Immature natural killer cell (primary cell): ENCODE measurements at regions not wholly inside any gene's neighbourhood (a gene's known extent, or its start where the extent isn't known, plus 50 kb on each side); places are given as distances from the start of the nearest gene placed in this dataset.
"Not testable (repeated sequence)": the region's sequence is repeated elsewhere in the genome, so short reads cannot be mapped to it uniquely, and the experiment has no call there.

ENCODE experiments used
- DNase-seq, 3 donors: peaks; one replicate each; pipeline ENCODE4 v3.0.0; 2022; ENCODE audit warnings: mixed read lengths in 1 of 3
- H3K27ac Mint-ChIP-seq, 6 donors: one replicate each; pipeline ENCODE4 v1.8.0; 2020; ENCODE audit warnings: mixed read lengths in 6 of 6, mild to moderate bottlenecking in 5 of 6, inconsistent platforms in 4 of 6, moderate library complexity in 3 of 6
- H3K27me3 Mint-ChIP-seq, 3 donors: one replicate each; pipeline ENCODE4 v1.8.0; 2020 to 2021; ENCODE audit warnings: low read depth in 3 of 3, mild to moderate bottlenecking in 3 of 3, mixed read lengths in 3 of 3, moderate library complexity in 3 of 3, inconsistent platforms in 1 of 3
- H3K36me3 Mint-ChIP-seq, 3 donors: one replicate each; pipeline ENCODE4 v1.8.0; 2020; ENCODE audit warnings: mixed read lengths in 3 of 3, inconsistent platforms in 2 of 3, mild to moderate bottlenecking in 2 of 3
- H3K4me1 Mint-ChIP-seq, 2 donors: one replicate each; pipeline ENCODE4 v1.8.0; 2020; ENCODE audit warnings: inconsistent platforms in 2 of 2, mild to moderate bottlenecking in 2 of 2, mixed read lengths in 2 of 2, moderate library complexity in 1 of 2
- H3K4me3 Mint-ChIP-seq, 5 donors: one replicate each; pipeline ENCODE4 v1.8.0; 2020; ENCODE audit warnings: mild to moderate bottlenecking in 5 of 5, mixed read lengths in 5 of 5, inconsistent platforms in 3 of 5, moderate library complexity in 3 of 5
- H3K9me3 Mint-ChIP-seq, 6 donors: one replicate each; pipeline ENCODE4 v1.8.0; 2020; ENCODE audit warnings: mild to moderate bottlenecking in 6 of 6, mixed read lengths in 6 of 6, inconsistent platforms in 4 of 6, moderate library complexity in 3 of 6

DNA sequence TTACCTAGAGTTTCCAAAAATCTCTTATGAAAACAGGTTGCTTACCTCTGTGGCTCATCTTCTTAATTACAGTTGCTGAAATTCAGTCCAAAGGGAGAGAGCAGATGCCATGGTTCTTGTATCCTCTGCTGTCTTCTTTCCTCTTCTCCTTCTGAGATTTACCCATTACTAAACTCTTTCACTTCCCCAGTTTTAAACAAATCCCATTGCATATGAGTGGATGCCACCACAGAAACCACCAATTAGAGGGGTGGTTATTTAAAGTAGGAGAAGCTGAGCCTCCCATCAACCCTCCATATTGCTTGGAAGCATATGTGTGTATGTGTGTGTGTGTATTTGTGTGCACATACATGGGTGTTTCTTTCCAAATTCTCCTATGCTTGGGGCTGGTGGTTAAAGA, 128.5 kb upstream of the KCNK1 start:
- no peak overlapping the region for H3K4me3 Mint-ChIP-seq
- H3K27ac Mint-ChIP-seq = no peak overlapping the region
- no peaks in the 10 kb centered on the region for H3K36me3 Mint-ChIP-seq
- peaks cover 0 to 6% (median 1%) of the 10 kb centered on the region in 3 donors for H3K27me3 Mint-ChIP-seq
- H3K4me1 Mint-ChIP-seq = no peaks in the 10 kb centered on the region
- H3K9me3 Mint-ChIP-seq = peaks cover 0 to 7% (median under 1%) of the 10 kb centered on the region in 6 donors
- DNase-seq = no peak

DNA sequence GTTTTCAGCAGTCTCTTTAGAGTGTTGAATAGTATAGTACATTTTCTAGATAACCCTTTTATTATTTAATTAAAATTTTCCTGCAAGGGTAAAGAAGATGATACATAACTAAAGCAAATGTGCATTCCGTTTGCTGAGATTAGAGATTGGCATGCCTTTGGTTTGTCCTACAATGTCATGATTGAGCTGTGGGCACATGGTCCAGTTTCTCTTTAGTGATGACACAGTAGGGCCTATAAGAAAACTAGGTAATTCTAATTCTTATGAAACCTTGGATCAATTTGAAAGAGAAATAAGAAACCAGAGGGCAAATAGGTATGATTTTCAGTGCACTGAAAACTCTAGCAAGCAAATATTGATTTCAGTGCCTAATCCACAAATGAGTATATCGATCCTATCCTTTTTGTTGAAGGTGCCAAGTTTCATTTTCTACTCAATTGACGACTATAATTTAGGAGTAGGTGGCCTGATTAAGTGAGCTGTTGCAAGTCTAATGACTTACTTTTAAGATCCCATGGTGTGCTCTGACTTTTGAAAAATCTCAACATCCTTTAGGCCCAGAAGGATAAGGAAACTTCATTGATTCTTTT, 128.0 kb upstream of the KCNK1 start:
- no peaks in the 10 kb centered on the region for H3K4me1 Mint-ChIP-seq
- no peak overlapping the region for H3K27ac Mint-ChIP-seq
- peaks cover 0 to 6% (median 0%) of the 10 kb centered on the region in 3 donors for H3K27me3 Mint-ChIP-seq
- no peak overlapping the region for H3K4me3 Mint-ChIP-seq
- H3K36me3 Mint-ChIP-seq = no peaks in the 10 kb centered on the region
- peaks cover 0 to 9% (median under 1%) of the 10 kb centered on the region in 6 donors for H3K9me3 Mint-ChIP-seq
- DNase-seq = no peak

DNA sequence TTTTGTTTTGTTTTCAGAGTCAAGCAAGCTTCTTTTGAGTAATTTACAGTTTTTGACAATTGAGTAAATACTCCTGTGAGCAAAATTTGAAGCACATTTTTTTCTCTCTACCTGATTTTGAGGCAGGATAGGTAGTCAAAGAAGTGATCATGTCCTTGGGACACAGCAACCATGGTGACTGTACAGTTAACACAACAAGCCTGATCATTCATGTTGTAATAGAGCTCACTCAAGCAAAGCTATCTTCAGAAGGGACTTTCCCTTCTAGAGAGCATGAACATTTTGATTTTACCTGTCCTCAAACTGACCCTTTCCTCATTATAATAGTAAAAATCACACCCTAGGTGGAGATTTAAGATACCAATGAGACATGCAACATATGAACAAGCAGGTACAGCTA, 126.5 kb upstream of the KCNK1 start:
- H3K36me3 Mint-ChIP-seq = no peaks in the 10 kb centered on the region
- no peak overlapping the region for H3K4me3 Mint-ChIP-seq
- H3K9me3 Mint-ChIP-seq = peaks cover 0 to 6% (median 0%) of the 10 kb centered on the region in 6 donors
- no peaks in the 10 kb centered on the region for H3K4me1 Mint-ChIP-seq
- no peak overlapping the region for H3K27ac Mint-ChIP-seq
- peaks cover 0 to 6% (median 0%) of the 10 kb centered on the region in 3 donors for H3K27me3 Mint-ChIP-seq
- no peak for DNase-seq

DNA sequence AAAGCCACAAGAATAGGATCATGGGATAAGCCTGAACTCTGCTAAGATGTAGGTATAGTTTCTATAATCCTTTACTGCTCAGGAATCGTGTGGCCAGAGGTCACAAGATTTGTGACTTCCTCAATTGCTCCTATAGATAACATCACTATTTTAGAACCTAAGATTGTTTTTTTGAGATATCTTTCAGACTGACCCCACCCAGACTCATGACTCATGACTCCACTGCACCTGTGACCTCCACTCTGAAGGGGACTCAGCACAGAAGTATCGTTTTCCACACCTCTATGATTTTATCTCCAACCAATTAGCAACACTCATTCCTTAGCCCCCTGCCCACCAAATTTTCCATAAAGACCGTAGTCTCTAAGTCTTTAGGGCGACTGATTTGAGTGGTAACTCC, 124.5 kb upstream of the KCNK1 start:
- H3K4me3 Mint-ChIP-seq = no peak overlapping the region
- peaks cover 0 to 9% (median 0%) of the 10 kb centered on the region in 3 donors for H3K27me3 Mint-ChIP-seq
- H3K27ac Mint-ChIP-seq = no peak overlapping the region
- H3K9me3 Mint-ChIP-seq = peaks cover 0 to 6% (median 0%) of the 10 kb centered on the region in 6 donors
- no peaks in the 10 kb centered on the region for H3K36me3 Mint-ChIP-seq
- no peaks in the 10 kb centered on the region for H3K4me1 Mint-ChIP-seq
- DNase-seq = no peak

DNA sequence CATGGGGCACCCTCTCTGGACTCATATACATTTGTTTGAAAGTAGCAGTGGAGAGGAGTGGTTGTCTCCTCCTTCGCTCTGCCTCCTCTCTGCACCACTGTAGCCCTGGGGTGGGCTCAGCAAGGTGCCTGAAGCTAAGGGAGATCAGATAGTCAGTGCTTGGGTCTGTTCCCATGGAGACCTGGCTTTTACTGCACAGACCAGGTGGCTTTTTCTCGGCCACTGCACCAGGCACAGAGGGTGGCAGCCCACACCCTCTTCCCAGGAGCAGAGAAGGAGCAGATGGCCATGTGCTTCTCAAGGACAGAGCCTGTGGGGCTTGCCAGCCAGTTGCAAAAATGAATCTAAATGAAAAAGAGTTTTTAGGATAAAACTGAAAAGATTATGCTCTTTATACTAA, 123.4 kb upstream of the KCNK1 start:
- Mint-ChIP-seq H3K9me3 (peaks cover 0 to 6% (median 0%) of the 10 kb centered on the region in 6 donors), H3K27ac (no peak overlapping the region), H3K27me3 (peaks cover 0 to 9% (median 0%) of the 10 kb centered on the region in 3 donors), H3K4me1 (no peaks in the 10 kb centered on the region), H3K36me3 (no peaks in the 10 kb centered on the region), H3K4me3 (no peak overlapping the region)
- no peak for DNase-seq

DNA sequence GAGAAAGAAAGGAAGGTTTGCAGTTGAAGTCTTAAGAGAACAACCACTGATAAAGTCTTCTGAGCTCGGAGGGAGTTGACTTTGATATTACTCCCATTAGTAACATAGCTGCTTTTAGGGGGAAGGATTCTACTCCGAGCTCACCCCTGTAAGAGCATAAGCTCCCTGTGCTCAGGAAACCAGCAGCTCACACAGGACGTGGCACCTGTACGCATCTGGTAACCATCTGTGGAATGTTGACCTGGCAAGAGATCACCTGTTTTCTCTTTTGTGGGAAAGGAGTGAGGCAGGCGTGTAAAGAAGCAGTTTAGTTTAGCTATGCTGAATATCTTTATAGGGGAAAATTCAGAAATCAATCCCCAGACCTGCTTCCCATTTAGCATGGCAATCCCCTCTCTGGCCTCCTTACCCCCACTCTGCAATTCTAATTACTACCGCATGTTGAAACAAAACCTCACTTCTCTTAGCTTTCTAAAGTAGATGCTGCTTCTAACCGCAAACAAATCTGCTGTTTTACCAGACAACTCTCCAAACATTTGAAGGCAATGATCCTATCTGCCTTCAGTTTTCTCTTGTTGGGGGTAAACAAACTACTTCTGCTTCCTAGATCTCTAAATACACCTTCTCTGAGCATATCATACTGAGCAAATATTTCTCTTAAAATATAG, 121.8 kb upstream of the KCNK1 start:
- no peak overlapping the region for H3K27ac Mint-ChIP-seq
- H3K27me3 Mint-ChIP-seq = peaks cover 0 to 14% (median 0%) of the 10 kb centered on the region in 3 donors
- H3K4me3 Mint-ChIP-seq = no peak overlapping the region
- H3K36me3 Mint-ChIP-seq = no peaks in the 10 kb centered on the region
- DNase-seq = no peak
- peaks cover 0 to 6% (median 0%) of the 10 kb centered on the region in 6 donors for H3K9me3 Mint-ChIP-seq
- H3K4me1 Mint-ChIP-seq = no peaks in the 10 kb centered on the region

DNA sequence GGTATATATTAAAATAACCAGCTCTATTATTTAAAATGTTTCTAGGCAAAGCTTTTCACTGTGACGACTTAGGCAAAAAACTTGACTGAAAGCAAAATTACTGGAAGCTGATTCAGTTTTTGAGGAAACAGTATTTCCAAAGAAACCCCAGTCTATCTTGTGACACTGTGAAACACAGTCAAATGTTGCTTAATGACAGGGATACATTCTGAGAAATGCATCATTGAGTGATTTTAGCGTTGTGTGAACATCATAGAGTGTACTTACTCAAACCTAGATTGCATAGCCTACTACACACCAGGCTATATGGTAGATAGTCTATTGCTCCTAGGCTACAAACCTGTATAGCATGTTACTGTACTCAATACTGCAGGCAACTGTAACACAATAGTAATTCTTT, 116.9 kb upstream of the KCNK1 start:
- Mint-ChIP-seq H3K4me3 (no peak overlapping the region), H3K36me3 (no peaks in the 10 kb centered on the region), H3K4me1 (no peaks in the 10 kb centered on the region), H3K27ac (no peak overlapping the region), H3K27me3 (peaks cover 0 to 7% (median 4%) of the 10 kb centered on the region in 3 donors), H3K9me3 (no peaks in the 10 kb centered on the region)
- no peak for DNase-seq

DNA sequence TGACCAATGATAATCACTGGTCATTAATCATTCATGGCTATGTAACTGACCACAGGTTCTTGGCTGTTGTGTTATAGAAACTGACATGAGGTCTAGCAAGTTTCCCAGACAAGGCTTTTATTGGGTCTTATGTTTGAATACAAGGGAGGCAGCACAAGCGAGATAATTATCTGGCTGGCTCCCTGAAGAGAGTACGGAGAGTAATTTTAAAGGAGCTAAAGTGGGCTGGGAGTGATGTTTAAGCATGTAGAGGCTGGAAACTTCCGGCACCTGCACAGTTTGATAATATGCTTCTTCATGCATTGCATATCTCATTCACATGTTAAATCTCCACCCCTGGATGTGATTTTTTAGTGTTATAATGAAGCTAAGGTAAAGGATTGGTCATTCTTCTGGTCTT, 116.2 kb upstream of the KCNK1 start:
- Mint-ChIP-seq H3K4me3 (no peak overlapping the region), H3K4me1 (no peaks in the 10 kb centered on the region), H3K36me3 (no peaks in the 10 kb centered on the region), H3K9me3 (no peaks in the 10 kb centered on the region), H3K27me3 (peaks cover 0 to 7% (median 4%) of the 10 kb centered on the region in 3 donors), H3K27ac (no peak overlapping the region)
- no peak for DNase-seq

DNA sequence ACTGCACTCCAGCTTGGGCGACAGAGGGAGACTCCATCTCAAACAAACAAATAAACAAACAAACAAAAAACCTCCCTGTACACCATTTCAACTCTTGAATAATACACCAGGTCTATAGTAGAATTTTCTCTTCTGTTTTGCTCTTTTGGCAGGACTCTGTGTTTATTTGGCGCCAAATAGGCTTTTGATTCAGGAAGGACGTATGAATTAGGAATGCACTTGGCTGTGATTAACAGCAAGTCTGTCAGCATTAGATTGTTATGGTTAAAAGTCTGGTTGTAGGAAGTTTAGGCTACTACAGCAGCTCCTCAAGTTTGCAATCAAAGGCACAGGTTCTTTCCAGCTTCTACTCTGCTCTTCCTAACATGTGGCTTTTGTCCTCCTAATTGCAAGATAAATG, 113.8 kb upstream of the KCNK1 start:
- H3K9me3 Mint-ChIP-seq = peaks cover 0 to 3% (median 0%) of the 10 kb centered on the region in 6 donors
- no peaks in the 10 kb centered on the region for H3K36me3 Mint-ChIP-seq
- DNase-seq = no peak
- no peaks in the 10 kb centered on the region for H3K4me1 Mint-ChIP-seq
- no peak overlapping the region for H3K27ac Mint-ChIP-seq
- H3K4me3 Mint-ChIP-seq = no peak overlapping the region
- H3K27me3 Mint-ChIP-seq = peaks cover 0 to 5% (median 4%) of the 10 kb centered on the region in 3 donors

DNA sequence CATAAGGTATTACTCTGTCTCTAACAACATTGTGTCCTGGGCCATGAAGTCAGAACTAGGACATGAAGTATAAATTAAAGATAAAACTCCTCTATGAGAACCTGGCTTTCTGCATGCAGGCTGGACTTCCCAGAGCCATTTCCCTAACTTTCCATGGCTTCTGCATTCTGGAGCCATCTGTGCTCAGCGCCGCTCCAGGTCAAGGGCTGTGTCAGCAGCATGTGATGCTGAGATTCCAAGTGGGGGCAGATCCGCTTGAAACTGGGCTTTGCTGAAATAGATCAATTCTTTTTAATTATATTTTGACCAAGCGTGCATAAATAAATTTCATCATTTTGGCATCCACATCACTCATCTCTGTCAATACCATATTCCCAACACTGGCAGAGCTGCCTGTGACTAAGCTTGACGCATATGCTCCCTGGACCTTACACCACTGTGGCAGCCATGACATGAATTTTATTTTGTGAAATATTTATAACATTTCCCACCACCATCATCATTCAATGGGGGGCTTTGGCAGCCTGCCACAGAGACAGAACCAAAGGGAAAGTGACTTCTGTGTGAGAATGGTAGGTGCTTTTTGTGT, 110.4 kb upstream of the KCNK1 start:
- Mint-ChIP-seq H3K4me3 (no peak overlapping the region), H3K4me1 (no peaks in the 10 kb centered on the region), H3K36me3 (no peaks in the 10 kb centered on the region), H3K27me3 (no peaks in the 10 kb centered on the region), H3K9me3 (peaks cover 0 to 6% (median 0%) of the 10 kb centered on the region in 6 donors), H3K27ac (no peak overlapping the region)
- DNase-seq = no peak

DNA sequence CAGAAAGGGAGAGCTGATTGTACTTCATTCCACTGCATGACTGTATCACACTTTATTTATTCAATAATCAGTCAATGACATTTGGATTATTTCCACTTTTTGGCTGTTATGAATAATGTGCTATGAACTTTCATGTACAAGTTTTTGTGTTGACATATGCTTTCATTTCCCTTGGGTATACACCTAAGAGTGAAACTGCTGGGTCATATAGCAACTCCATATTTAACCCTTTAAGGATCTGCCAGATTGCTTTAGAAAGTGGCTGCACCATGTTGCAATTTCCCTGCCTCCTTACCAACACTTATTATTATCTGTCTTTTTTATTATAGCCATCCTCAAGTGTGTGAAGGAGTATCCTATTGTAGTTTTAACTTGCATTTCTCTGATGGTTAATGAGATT, 108.8 kb upstream of the KCNK1 start:
- DNase-seq = no peak
- H3K9me3 Mint-ChIP-seq = peaks cover 0 to 7% (median 0%) of the 10 kb centered on the region in 6 donors
- H3K4me1 Mint-ChIP-seq = no peaks in the 10 kb centered on the region
- H3K4me3 Mint-ChIP-seq = no peak overlapping the region
- no peaks in the 10 kb centered on the region for H3K36me3 Mint-ChIP-seq
- H3K27me3 Mint-ChIP-seq = peaks cover 0 to 1% (median 0%) of the 10 kb centered on the region in 3 donors
- no peak overlapping the region for H3K27ac Mint-ChIP-seq

DNA sequence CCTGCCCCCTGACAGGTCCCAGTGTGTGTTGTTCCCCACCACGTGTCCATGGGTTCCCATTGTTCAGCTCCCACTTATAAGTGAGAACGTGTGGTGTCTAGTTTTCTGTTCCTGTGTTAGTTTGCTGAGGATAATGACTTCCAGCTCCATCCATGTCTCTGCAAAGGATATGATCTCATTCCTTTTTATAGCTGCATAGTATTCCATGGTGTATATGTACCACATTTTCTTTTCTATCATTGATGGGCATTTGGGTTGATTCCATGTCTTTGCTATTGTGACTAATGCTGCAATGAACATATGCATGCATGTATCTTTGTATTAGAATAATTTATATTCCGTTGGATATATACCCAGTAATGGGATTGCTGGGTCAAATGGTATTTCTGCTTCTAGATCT, 108.0 kb upstream of the KCNK1 start:
- not testable (repeated sequence) for H3K4me3 Mint-ChIP-seq, H3K36me3 Mint-ChIP-seq, H3K9me3 Mint-ChIP-seq, H3K27me3 Mint-ChIP-seq, H3K4me1 Mint-ChIP-seq, H3K27ac Mint-ChIP-seq, DNase-seq

DNA sequence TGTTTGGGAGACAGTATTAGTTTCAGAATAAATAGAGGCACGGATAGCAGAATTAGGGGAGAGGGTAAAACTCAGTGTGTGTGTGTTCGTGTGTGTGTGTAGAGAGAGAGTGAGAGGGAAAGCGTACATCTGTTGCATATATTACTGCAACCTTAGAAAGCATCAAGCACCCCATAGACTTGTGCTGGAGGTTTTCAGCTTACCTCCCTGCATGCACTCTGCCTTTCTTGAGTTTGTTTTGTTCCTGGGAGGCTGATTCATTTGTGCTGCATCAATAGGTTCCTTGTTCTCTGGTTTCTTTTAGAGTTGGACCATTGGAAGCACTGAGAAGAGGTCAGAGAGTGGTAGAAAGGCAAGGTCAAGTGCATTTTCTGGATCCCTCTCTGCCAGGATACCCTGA, 104.4 kb upstream of the KCNK1 start:
- Mint-ChIP-seq H3K4me3 (no peak overlapping the region), H3K4me1 (no peaks in the 10 kb centered on the region), H3K27ac (no peak overlapping the region), H3K36me3 (no peaks in the 10 kb centered on the region), H3K9me3 (peaks cover 0 to 6% (median 0%) of the 10 kb centered on the region in 6 donors), H3K27me3 (peaks cover 0 to 5% (median 0%) of the 10 kb centered on the region in 3 donors)
- DNase-seq = no peak

DNA sequence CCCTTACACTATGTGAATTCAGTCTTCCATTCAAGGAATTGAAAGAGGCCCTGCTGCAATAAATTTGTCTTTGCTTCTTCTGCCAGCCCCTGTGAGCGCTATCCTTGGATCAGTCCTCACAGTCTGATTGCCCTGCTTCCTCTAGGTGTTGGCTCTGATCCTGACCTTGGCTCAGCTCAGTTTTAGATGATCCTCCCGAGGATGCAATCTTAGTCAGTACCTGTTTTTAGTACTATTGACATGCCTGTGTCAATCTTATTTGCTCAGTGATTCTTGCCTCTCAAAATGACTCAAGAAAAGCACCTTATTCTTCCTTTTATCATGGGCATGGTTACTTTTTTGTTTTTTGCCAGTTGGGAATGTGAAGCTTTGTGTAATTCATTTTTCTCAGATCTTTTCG, 101.4 kb upstream of the KCNK1 start:
- Mint-ChIP-seq H3K4me3 (no peak overlapping the region), H3K27me3 (peaks cover 0 to 5% (median 0%) of the 10 kb centered on the region in 3 donors), H3K27ac (no peak overlapping the region), H3K36me3 (no peaks in the 10 kb centered on the region), H3K4me1 (no peaks in the 10 kb centered on the region), H3K9me3 (peaks cover 0 to 4% (median 0%) of the 10 kb centered on the region in 6 donors)
- DNase-seq = no peak
